ENCODE measurements at regions not wholly inside any gene's neighbourhood (a gene's known extent, or its start where the extent isn't known, plus 50 kb on each side); places are given as distances from the start of the nearest gene placed in this dataset.

GRCh38 chr10:83374741-83375140 lies 764.6 kb upstream of the GHITM start:
- TF ChIP-seq, protein P1, sequence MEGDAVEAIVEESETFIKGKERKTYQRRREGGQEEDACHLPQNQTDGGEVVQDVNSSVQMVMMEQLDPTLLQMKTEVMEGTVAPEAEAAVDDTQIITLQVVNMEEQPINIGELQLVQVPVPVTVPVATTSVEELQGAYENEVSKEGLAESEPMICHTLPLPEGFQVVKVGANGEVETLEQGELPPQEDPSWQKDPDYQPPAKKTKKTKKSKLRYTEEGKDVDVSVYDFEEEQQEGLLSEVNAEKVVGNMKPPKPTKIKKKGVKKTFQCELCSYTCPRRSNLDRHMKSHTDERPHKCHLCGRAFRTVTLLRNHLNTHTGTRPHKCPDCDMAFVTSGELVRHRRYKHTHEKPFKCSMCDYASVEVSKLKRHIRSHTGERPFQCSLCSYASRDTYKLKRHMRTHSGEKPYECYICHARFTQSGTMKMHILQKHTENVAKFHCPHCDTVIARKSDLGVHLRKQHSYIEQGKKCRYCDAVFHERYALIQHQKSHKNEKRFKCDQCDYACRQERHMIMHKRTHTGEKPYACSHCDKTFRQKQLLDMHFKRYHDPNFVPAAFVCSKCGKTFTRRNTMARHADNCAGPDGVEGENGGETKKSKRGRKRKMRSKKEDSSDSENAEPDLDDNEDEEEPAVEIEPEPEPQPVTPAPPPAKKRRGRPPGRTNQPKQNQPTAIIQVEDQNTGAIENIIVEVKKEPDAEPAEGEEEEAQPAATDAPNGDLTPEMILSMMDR (IDR thresholded peaks at IDR 0.05): no peak
- no peak for TF ChIP-seq POLR2A (IDR thresholded peaks at IDR 0.05)
- no peak for TF ChIP-seq POLR2AphosphoS5 (IDR thresholded peaks at IDR 0.05)
- TF ChIP-seq EP300 (IDR thresholded peaks at IDR 0.05): no peak
